DND-41 (cell line): ENCODE measurements at regions not wholly inside any gene's neighbourhood (a gene's known extent, or its start where the extent isn't known, plus 50 kb on each side); places are given as distances from the start of the nearest gene placed in this dataset.

ENCODE experiments used
- EZH2 ChIP-seq: IDR thresholded peaks from 3 replicates; pipeline ENCODE4 v1.6.1; 2012; ENCODE audit warnings: borderline replicate concordance, low read depth, mild to moderate bottlenecking, moderate library complexity, low read length, inconsistent platforms; ENCODE audit not compliant: severe bottlenecking
- TF ChIP-seq, protein P1 (sequence below): IDR thresholded peaks from 2 replicates; pipeline ENCODE4 v1.5.1; 2012; ENCODE audit warnings: borderline replicate concordance, low read length, moderate library complexity, mild to moderate bottlenecking; ENCODE audit not compliant: poor library complexity, severe bottlenecking; ENCODE audit errors: extremely low read depth

DNA sequence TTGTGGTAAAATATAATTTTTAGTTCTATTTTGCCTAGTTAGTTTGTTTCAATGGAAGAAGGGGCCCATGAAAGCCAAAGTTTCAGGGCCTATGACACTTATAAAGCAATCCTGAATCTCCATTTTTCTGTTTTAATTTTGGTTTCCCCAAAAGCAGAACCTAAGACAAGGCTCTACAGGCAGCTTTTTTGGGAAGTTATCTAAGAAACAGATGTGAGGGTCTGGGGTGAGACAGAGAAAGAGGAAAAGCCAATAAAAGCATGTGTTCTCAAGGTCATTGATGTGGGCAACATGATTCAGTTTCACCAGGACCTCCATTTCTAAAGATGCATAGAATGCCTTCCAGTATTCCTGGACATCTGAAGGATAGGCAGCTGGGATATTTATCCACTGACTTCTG, 598.5 kb downstream of the PDCD6IP start:
- TF ChIP-seq, protein P1, sequence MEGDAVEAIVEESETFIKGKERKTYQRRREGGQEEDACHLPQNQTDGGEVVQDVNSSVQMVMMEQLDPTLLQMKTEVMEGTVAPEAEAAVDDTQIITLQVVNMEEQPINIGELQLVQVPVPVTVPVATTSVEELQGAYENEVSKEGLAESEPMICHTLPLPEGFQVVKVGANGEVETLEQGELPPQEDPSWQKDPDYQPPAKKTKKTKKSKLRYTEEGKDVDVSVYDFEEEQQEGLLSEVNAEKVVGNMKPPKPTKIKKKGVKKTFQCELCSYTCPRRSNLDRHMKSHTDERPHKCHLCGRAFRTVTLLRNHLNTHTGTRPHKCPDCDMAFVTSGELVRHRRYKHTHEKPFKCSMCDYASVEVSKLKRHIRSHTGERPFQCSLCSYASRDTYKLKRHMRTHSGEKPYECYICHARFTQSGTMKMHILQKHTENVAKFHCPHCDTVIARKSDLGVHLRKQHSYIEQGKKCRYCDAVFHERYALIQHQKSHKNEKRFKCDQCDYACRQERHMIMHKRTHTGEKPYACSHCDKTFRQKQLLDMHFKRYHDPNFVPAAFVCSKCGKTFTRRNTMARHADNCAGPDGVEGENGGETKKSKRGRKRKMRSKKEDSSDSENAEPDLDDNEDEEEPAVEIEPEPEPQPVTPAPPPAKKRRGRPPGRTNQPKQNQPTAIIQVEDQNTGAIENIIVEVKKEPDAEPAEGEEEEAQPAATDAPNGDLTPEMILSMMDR: no peak
- TF ChIP-seq EZH2: no peak
